ENCODE measurements at regions not wholly inside any gene's neighbourhood (a gene's known extent, or its start where the extent isn't known, plus 50 kb on each side); places are given as distances from the start of the nearest gene placed in this dataset.
"Not testable (repeated sequence)": the region's sequence is repeated elsewhere in the genome, so short reads cannot be mapped to it uniquely, and the experiment has no call there.

DNA sequence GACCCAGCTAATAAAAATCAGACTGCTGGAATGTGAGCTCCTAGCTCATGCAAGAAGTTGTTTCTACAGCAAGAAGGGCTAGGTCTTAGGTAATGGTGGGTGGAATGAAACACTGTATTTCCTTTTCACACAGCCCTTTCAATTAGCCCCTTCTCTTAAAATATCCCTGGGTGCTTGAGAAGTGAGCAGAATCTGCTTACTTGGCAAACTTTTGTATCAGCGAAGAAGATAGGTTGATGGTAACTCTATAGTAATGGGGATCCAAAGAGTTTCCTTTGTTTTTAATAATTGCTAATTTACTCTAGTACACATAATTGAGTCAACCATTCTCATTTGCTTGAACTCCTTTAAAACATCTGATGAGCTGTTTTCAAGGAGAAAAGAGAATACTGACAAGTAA, 100.6 kb upstream of the FSCB start:
- no peak for TF ChIP-seq CTCF (IDR thresholded peaks at IDR 0.05; ENCODE audit: low read depth, low read length)
- DNase-seq (ENCODE audit: low read depth in 2 of 2): no peak

DNA sequence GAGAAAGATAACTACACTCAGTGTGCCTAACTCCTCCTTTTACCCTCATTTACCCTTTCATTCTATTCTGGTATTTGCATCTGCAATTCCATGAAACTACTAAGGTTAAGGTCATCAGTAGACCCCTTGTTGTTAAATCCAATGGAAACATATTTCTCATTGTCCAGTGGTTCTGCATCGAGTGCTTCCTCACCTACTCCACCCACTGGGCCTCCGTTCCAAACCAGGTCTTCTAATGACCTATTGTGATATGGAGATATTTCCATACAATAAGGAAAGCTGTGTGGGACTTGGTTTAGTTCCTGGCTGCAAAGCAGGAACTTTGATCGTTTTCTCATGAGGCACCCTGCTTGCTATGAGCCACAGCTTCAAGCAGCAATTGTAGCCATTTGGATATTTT, 99.5 kb upstream of the FSCB start:
- no peak for DNase-seq (ENCODE audit: low read depth in 2 of 2)
- H3K4me3 ChIP-seq (replicated peaks in 1 of 2; ENCODE audit: low read depth in 2 of 2, low read length in 2 of 2): no peak overlapping the region
- TF ChIP-seq CTCF (IDR thresholded peaks at IDR 0.05; ENCODE audit: low read depth, low read length): no peak

More for the DNA sequence above, 100.6 kb upstream of the FSCB start:
- H3K4me3 ChIP-seq (replicated peaks in 1 of 2; ENCODE audit: low read depth in 2 of 2, low read length in 2 of 2): no peak overlapping the region

GRCh38 chr14:44601266-44601665, 94.2 kb upstream of the FSCB start:
- not testable (repeated sequence) for H3K4me3 ChIP-seq (replicated peaks in 1 of 2; ENCODE audit: low read depth in 2 of 2, low read length in 2 of 2); DNase-seq (ENCODE audit: low read depth in 2 of 2)

DNA sequence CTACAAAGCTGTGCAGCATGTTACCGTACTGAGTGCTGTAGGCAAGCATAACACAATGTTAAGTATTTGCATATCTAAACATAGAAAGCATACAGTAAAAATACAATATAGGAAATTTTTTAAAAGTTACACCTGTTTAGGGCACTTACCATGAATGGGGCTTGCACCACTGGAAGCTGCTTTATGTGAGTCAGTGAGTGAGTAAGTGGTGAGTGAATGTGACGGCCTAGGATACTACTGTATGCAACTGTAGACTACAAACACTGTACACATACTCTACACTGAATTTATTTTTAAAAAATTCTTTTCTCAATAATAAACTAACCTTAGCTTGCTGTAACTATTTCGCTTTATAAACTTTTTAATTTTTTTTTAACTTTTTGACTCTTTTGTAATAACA, 82.1 kb upstream of the FSCB start:
- no peak for TF ChIP-seq CTCF (IDR thresholded peaks at IDR 0.05; ENCODE audit: low read depth, low read length)
- DNase-seq (ENCODE audit: low read depth in 2 of 2): peak in 1 of 2 donors; percentile 12
- no peak overlapping the region for H3K4me3 ChIP-seq (replicated peaks in 1 of 2; ENCODE audit: low read depth in 2 of 2, low read length in 2 of 2)

- TF ChIP-seq CTCF (IDR thresholded peaks at IDR 0.05; ENCODE audit: low read depth, low read length): no peak
- no peak for DNase-seq (ENCODE audit: low read depth in 2 of 2)
- H3K4me3 ChIP-seq (replicated peaks in 1 of 2; ENCODE audit: low read depth in 2 of 2, low read length in 2 of 2): no peak overlapping the region
These were observed 79.8 kb upstream of the FSCB start for GRCh38 chr14:44586910-44587309.

DNA sequence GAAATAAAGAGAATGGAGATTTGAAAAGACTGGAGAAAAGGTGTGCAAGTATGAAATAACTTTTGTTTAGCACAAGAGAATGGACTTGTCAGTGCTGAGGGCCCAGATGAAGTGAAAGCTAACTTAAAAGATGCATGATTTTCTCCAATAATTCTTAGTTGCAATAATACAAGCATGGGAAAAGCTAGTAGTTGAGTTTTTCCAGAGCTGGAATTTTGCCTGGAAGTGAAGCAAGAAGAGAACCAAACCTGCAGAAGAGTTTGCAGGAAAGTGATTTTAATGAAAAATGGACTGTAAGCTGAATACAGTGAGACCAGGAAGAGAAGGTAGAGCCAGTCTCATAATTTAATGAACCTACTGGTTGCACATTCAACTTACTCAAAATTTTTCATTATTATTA, 69.3 kb upstream of the FSCB start:
- DNase-seq (ENCODE audit: low read depth in 2 of 2): peak in 1 of 2 donors; percentile 4
- no peak overlapping the region for H3K4me3 ChIP-seq (replicated peaks in 1 of 2; ENCODE audit: low read depth in 2 of 2, low read length in 2 of 2)
- no peak for TF ChIP-seq CTCF (IDR thresholded peaks at IDR 0.05; ENCODE audit: low read depth, low read length)

- H3K4me3 ChIP-seq (replicated peaks in 1 of 2; ENCODE audit: low read depth in 2 of 2, low read length in 2 of 2): no peak overlapping the region
- TF ChIP-seq CTCF (IDR thresholded peaks at IDR 0.05; ENCODE audit: low read depth, low read length): no peak
- no peak for DNase-seq (ENCODE audit: low read depth in 2 of 2)
These were observed 60.9 kb upstream of the FSCB start for GRCh38 chr14:44567997-44568396.

Measured in cardiac fibroblast (primary cell).